GM13977 (cell line): ENCODE measurements at regions not wholly inside any gene's neighbourhood (a gene's known extent, or its start where the extent isn't known, plus 50 kb on each side); places are given as distances from the start of the nearest gene placed in this dataset.

Experiments used
- DNase-seq: peaks from one replicate; pipeline ENCODE4 v3.0.0; 2012; ENCODE audit warnings: low spot score
- CTCF ChIP-seq: IDR thresholded peaks from 2 replicates; pipeline ENCODE4 v1.5.1; 2012; ENCODE audit warnings: mild to moderate bottlenecking, control low read depth; ENCODE audit not compliant: insufficient read depth; ENCODE audit errors: extremely low read depth, missing control alignments
- in situ Hi-C: fragments of 300-500 bp; cut with MboI; formaldehyde crosslinking; loops from one replicate; pipeline ENCODE4 v1.12.0; 2022; ENCODE audit warnings: low sequenced_read_pairs, low pct_unique_long_range_greater_than_20kb, mixed read lengths, inconsistent platforms; ENCODE audit not compliant: unreplicated experiment

- in situ Hi-C loops: no loop called here
- DNase-seq: no peak
- no peak for TF ChIP-seq CTCF
Measured at GRCh38 chr2:108067820-108068405, 81.6 kb downstream of the SLC5A7 start.

- in situ Hi-C loops: no loop called here
- DNase-seq: no peak
Measured at GRCh38 chr2:108069515-108070310, 83.4 kb downstream of the SLC5A7 start.

GRCh38 chr2:108073415-108074072, 87.2 kb downstream of the SLC5A7 start:
- DNase-seq: no peak
- no peak for TF ChIP-seq CTCF
- in situ Hi-C loops: no loop called here

More at GRCh38 chr2:108069515-108070310, 83.4 kb downstream of the SLC5A7 start:
- TF ChIP-seq CTCF: no peak

- DNase-seq: no peak
- in situ Hi-C loops: no loop called here
- TF ChIP-seq CTCF: no peak
Measured at GRCh38 chr2:108074150-108074549, 87.8 kb downstream of the SLC5A7 start.

- TF ChIP-seq CTCF: no peak
- DNase-seq: no peak
- in situ Hi-C loops: no loop called here
Measured at GRCh38 chr2:108074946-108075345, 88.6 kb downstream of the SLC5A7 start.

- TF ChIP-seq CTCF: no peak
- DNase-seq: no peak
- in situ Hi-C loops: no loop called here
Measured at GRCh38 chr2:108076527-108076926, 90.2 kb downstream of the SLC5A7 start.
